Activated naive CD8-positive, alpha-beta T cell treated with anti-CD3 and anti-CD28 coated beads for 36 hours (primary cell): ENCODE measurements at regions not wholly inside any gene's neighbourhood (a gene's known extent, or its start where the extent isn't known, plus 50 kb on each side); places are given as distances from the start of the nearest gene placed in this dataset.

Experiments
- DNase-seq: peaks from one replicate; pipeline ENCODE4 v3.0.0; 2021
- H3K27ac Mint-ChIP-seq: one replicate; pipeline ENCODE4 v1.8.0; 2022; ENCODE audit warnings: mild to moderate bottlenecking, moderate library complexity, mixed read lengths
- H3K27me3 Mint-ChIP-seq: one replicate; pipeline ENCODE4 v1.8.0; 2022; ENCODE audit warnings: mild to moderate bottlenecking, mixed read lengths
- H3K36me3 Mint-ChIP-seq: one replicate; pipeline ENCODE4 v1.8.0; 2021; ENCODE audit warnings: mild to moderate bottlenecking, mixed read lengths
- H3K4me1 Mint-ChIP-seq: one replicate; pipeline ENCODE4 v1.8.0; 2021; ENCODE audit warnings: mixed read lengths
- H3K4me3 Mint-ChIP-seq: one replicate; pipeline ENCODE4 v1.8.0; 2022; ENCODE audit warnings: mild to moderate bottlenecking, moderate library complexity, mixed read lengths
- H3K9me3 Mint-ChIP-seq: one replicate; pipeline ENCODE4 v1.8.0; 2022; ENCODE audit warnings: mixed read lengths

- no peaks in the 10 kb centered on the region for H3K4me1 Mint-ChIP-seq
- peaks cover 1% of the 10 kb centered on the region for H3K9me3 Mint-ChIP-seq
- no peaks in the 10 kb centered on the region for H3K36me3 Mint-ChIP-seq
- no peak overlapping the region for H3K27ac Mint-ChIP-seq
- H3K4me3 Mint-ChIP-seq, result no peak overlapping the region
- no peaks in the 10 kb centered on the region for H3K27me3 Mint-ChIP-seq
- DNase-seq, result no peak
These were observed 234.2 kb upstream of the ASIC2 start for GRCh38 chr17:33527290-33527689.

GRCh38 chr17:33528846-33529245 is 235.8 kb upstream of the ASIC2 start:
- DNase-seq, result no peak
- Mint-ChIP-seq H3K36me3 (no peaks in the 10 kb centered on the region), H3K27me3 (no peaks in the 10 kb centered on the region), H3K9me3 (peaks cover 1% of the 10 kb centered on the region), H3K27ac (no peak overlapping the region), H3K4me1 (no peaks in the 10 kb centered on the region), H3K4me3 (no peak overlapping the region)

- DNase-seq, result no peak
- Mint-ChIP-seq H3K27me3 (no peaks in the 10 kb centered on the region), H3K4me1 (no peaks in the 10 kb centered on the region), H3K4me3 (no peak overlapping the region), H3K9me3 (peaks cover 1% of the 10 kb centered on the region), H3K36me3 (no peaks in the 10 kb centered on the region), H3K27ac (no peak overlapping the region)
These were observed 236.7 kb upstream of the ASIC2 start for GRCh38 chr17:33529816-33530215.

- Mint-ChIP-seq H3K36me3 (no peaks in the 10 kb centered on the region), H3K4me3 (no peak overlapping the region), H3K27me3 (no peaks in the 10 kb centered on the region), H3K4me1 (no peaks in the 10 kb centered on the region), H3K27ac (no peak overlapping the region), H3K9me3 (peaks cover 1% of the 10 kb centered on the region)
- DNase-seq, result no peak
These were observed 238.2 kb upstream of the ASIC2 start for GRCh38 chr17:33531311-33531710.

GRCh38 chr17:33534087-33534486 is 241.0 kb upstream of the ASIC2 start:
- Mint-ChIP-seq H3K4me3 (no peak overlapping the region), H3K27ac (no peak overlapping the region), H3K36me3 (no peaks in the 10 kb centered on the region), H3K4me1 (no peaks in the 10 kb centered on the region), H3K9me3 (no peaks in the 10 kb centered on the region), H3K27me3 (peaks cover 7% of the 10 kb centered on the region)
- no peak for DNase-seq

GRCh38 chr17:33545124-33545523 is 252.0 kb upstream of the ASIC2 start:
- Mint-ChIP-seq H3K27ac (no peak overlapping the region), H3K4me1 (no peaks in the 10 kb centered on the region), H3K4me3 (no peak overlapping the region), H3K9me3 (no peaks in the 10 kb centered on the region), H3K36me3 (no peaks in the 10 kb centered on the region), H3K27me3 (peaks cover 11% of the 10 kb centered on the region)
- DNase-seq, result no peak

- H3K9me3 Mint-ChIP-seq, result no peaks in the 10 kb centered on the region
- DNase-seq, result no peak
- H3K27ac Mint-ChIP-seq, result no peak overlapping the region
- H3K4me3 Mint-ChIP-seq, result no peak overlapping the region
- H3K27me3 Mint-ChIP-seq, result peaks cover 19% of the 10 kb centered on the region
- no peaks in the 10 kb centered on the region for H3K4me1 Mint-ChIP-seq
- H3K36me3 Mint-ChIP-seq, result no peaks in the 10 kb centered on the region
These were observed 257.2 kb upstream of the ASIC2 start for GRCh38 chr17:33550261-33550660.

- Mint-ChIP-seq H3K27ac (no peak overlapping the region), H3K4me1 (no peaks in the 10 kb centered on the region), H3K9me3 (no peaks in the 10 kb centered on the region), H3K4me3 (no peak overlapping the region), H3K27me3 (peaks cover 19% of the 10 kb centered on the region), H3K36me3 (no peaks in the 10 kb centered on the region)
- DNase-seq, result no peak
These were observed 258.0 kb upstream of the ASIC2 start for GRCh38 chr17:33551075-33551474.

GRCh38 chr17:33551911-33552310 is 258.8 kb upstream of the ASIC2 start:
- no peak overlapping the region for H3K4me3 Mint-ChIP-seq
- no peaks in the 10 kb centered on the region for H3K9me3 Mint-ChIP-seq
- peaks cover 19% of the 10 kb centered on the region for H3K27me3 Mint-ChIP-seq
- no peak overlapping the region for H3K27ac Mint-ChIP-seq
- DNase-seq, result no peak
- no peaks in the 10 kb centered on the region for H3K36me3 Mint-ChIP-seq
- H3K4me1 Mint-ChIP-seq, result no peaks in the 10 kb centered on the region

GRCh38 chr17:33560165-33560564 is 267.1 kb upstream of the ASIC2 start:
- Mint-ChIP-seq H3K4me1 (peaks cover 3% of the 10 kb centered on the region), H3K9me3 (peaks cover 11% of the 10 kb centered on the region), H3K27me3 (peaks cover 4% of the 10 kb centered on the region), H3K36me3 (no peaks in the 10 kb centered on the region), H3K4me3 (no peak overlapping the region), H3K27ac (no peak overlapping the region)
- DNase-seq, result no peak

GRCh38 chr17:33560871-33561270 is 267.8 kb upstream of the ASIC2 start:
- no peak overlapping the region for H3K27ac Mint-ChIP-seq
- no peaks in the 10 kb centered on the region for H3K36me3 Mint-ChIP-seq
- H3K4me1 Mint-ChIP-seq, result peaks cover 3% of the 10 kb centered on the region
- peaks cover 4% of the 10 kb centered on the region for H3K27me3 Mint-ChIP-seq
- no peak for DNase-seq
- no peak overlapping the region for H3K4me3 Mint-ChIP-seq
- H3K9me3 Mint-ChIP-seq, result peaks cover 11% of the 10 kb centered on the region

- Mint-ChIP-seq H3K4me3 (no peak overlapping the region), H3K36me3 (no peaks in the 10 kb centered on the region), H3K4me1 (peaks cover 3% of the 10 kb centered on the region), H3K27me3 (peaks cover 4% of the 10 kb centered on the region), H3K27ac (no peak overlapping the region), H3K9me3 (peaks cover 11% of the 10 kb centered on the region)
- DNase-seq, result no peak
These were observed 268.7 kb upstream of the ASIC2 start for GRCh38 chr17:33561569-33562334.

- peaks cover 4% of the 10 kb centered on the region for H3K27me3 Mint-ChIP-seq
- H3K9me3 Mint-ChIP-seq, result peaks cover 11% of the 10 kb centered on the region
- H3K36me3 Mint-ChIP-seq, result no peaks in the 10 kb centered on the region
- no peak for DNase-seq
- no peak overlapping the region for H3K4me3 Mint-ChIP-seq
- peaks cover 3% of the 10 kb centered on the region for H3K4me1 Mint-ChIP-seq
- no peak overlapping the region for H3K27ac Mint-ChIP-seq
These were observed 269.7 kb upstream of the ASIC2 start for GRCh38 chr17:33562792-33563191.

- Mint-ChIP-seq H3K4me1 (peaks cover 3% of the 10 kb centered on the region), H3K36me3 (no peaks in the 10 kb centered on the region), H3K4me3 (no peak overlapping the region), H3K27me3 (peaks cover 4% of the 10 kb centered on the region), H3K9me3 (peaks cover 3% of the 10 kb centered on the region), H3K27ac (no peak overlapping the region)
- DNase-seq, result no peak
These were observed 271.1 kb upstream of the ASIC2 start for GRCh38 chr17:33564146-33564545.

- H3K36me3 Mint-ChIP-seq, result no peaks in the 10 kb centered on the region
These were observed 274.1 kb upstream of the ASIC2 start for GRCh38 chr17:33567223-33567622.

GRCh38 chr17:33572615-33573014 is 279.5 kb upstream of the ASIC2 start:
- H3K36me3 Mint-ChIP-seq, result no peaks in the 10 kb centered on the region
- no peaks in the 10 kb centered on the region for H3K9me3 Mint-ChIP-seq
- no peak overlapping the region for H3K27ac Mint-ChIP-seq
- DNase-seq, result no peak
- H3K27me3 Mint-ChIP-seq, result peaks cover 5% of the 10 kb centered on the region
- no peak overlapping the region for H3K4me3 Mint-ChIP-seq
- no peaks in the 10 kb centered on the region for H3K4me1 Mint-ChIP-seq

More at GRCh38 chr17:33567223-33567622, 274.1 kb upstream of the ASIC2 start:
- Mint-ChIP-seq H3K27me3 (peaks cover 9% of the 10 kb centered on the region), H3K4me1 (no peaks in the 10 kb centered on the region), H3K4me3 (no peak overlapping the region), H3K9me3 (peaks cover 2% of the 10 kb centered on the region), H3K27ac (no peak overlapping the region)
- no peak for DNase-seq
